ENCODE measurements at regions not wholly inside any gene's neighbourhood (a gene's known extent, or its start where the extent isn't known, plus 50 kb on each side); places are given as distances from the start of the nearest gene placed in this dataset.

- TF ChIP-seq CTCF (IDR thresholded peaks at IDR 0.05; ENCODE audit: insufficient read depth, low read depth, low read length) (no peak), EZH2 (IDR thresholded peaks at IDR 0.05; ENCODE audit: insufficient read depth, low read length) (no peak)
Observed at GRCh38 chr7:51949726-51950644, 633.4 kb upstream of the COBL start.

Measured in astrocyte (in vitro differentiated cells and primary cell).